RKO (cell line): ENCODE measurements at regions not wholly inside any gene's neighbourhood (a gene's known extent, or its start where the extent isn't known, plus 50 kb on each side); places are given as distances from the start of the nearest gene placed in this dataset.
"Not testable (repeated sequence)": the region's sequence is repeated elsewhere in the genome, so short reads cannot be mapped to it uniquely, and the experiment has no call there.

Source experiments
- DNase-seq: peaks from one replicate; pipeline ENCODE4 v3.0.0-alpha.2; 2016; ENCODE audit warnings: low spot score

- DNase-seq = no peak
Observed at GRCh38 chr1:58934706-58935105, 150.9 kb upstream of the JUN start.

- no peak for DNase-seq
Observed at GRCh38 chr1:58936973-58937372, 153.1 kb upstream of the JUN start.

- DNase-seq = peak; percentile 13
Observed at GRCh38 chr1:58939146-58939545, 155.3 kb upstream of the JUN start.

- no peak for DNase-seq
Observed at GRCh38 chr1:58939666-58940370, 156.0 kb upstream of the JUN start.

GRCh38 chr1:58941471-58942289 lies 157.8 kb upstream of the JUN start:
- no peak for DNase-seq

- DNase-seq = no peak
Observed at GRCh38 chr1:58942759-58943191, 158.9 kb upstream of the JUN start.

GRCh38 chr1:58943776-58944175 lies 159.9 kb upstream of the JUN start:
- DNase-seq = no peak

GRCh38 chr1:58944439-58944838 lies 160.6 kb upstream of the JUN start:
- no peak for DNase-seq

GRCh38 chr1:58946390-58946789 lies 162.5 kb upstream of the JUN start:
- no peak for DNase-seq

- no peak for DNase-seq
Observed at GRCh38 chr1:58948671-58949070, 164.8 kb upstream of the JUN start.

- no peak for DNase-seq
Observed at GRCh38 chr1:58949551-58950220, 165.8 kb upstream of the JUN start.

GRCh38 chr1:58950897-58951296 lies 167.1 kb upstream of the JUN start:
- DNase-seq = no peak

- not testable (repeated sequence) for DNase-seq
Observed at GRCh38 chr1:58953951-58954350, 170.1 kb upstream of the JUN start.

GRCh38 chr1:58963287-58963686 lies 179.4 kb upstream of the JUN start:
- DNase-seq = not testable (repeated sequence)

GRCh38 chr1:58964428-58964827 lies 180.6 kb upstream of the JUN start:
- DNase-seq = no peak

GRCh38 chr1:58964880-58965279 lies 181.0 kb upstream of the JUN start:
- DNase-seq = no peak

GRCh38 chr1:58966103-58966916 lies 182.5 kb upstream of the JUN start:
- no peak for DNase-seq

GRCh38 chr1:58966917-58967740 lies 183.3 kb upstream of the JUN start:
- no peak for DNase-seq

GRCh38 chr1:58968360-58968952 lies 184.6 kb upstream of the JUN start:
- DNase-seq = no peak

GRCh38 chr1:58969176-58969575 lies 185.3 kb upstream of the JUN start:
- not testable (repeated sequence) for DNase-seq
